RPMI8226 (cell line): ENCODE measurements at regions not wholly inside any gene's neighbourhood (a gene's known extent, or its start where the extent isn't known, plus 50 kb on each side); places are given as distances from the start of the nearest gene placed in this dataset.
A peak's percentile ranks its signal among the peaks of the same experiment; 100 is the strongest.

ENCODE experiments used
- DNase-seq: peaks from one replicate; pipeline ENCODE4 v3.0.0-alpha.2; 2015

GRCh38 chr3:127369356-127369935, 81.6 kb upstream of the PRR20G start:
- no peak for DNase-seq

GRCh38 chr3:127368186-127369032, 80.6 kb upstream of the PRR20G start:
- DNase-seq: no peak

- DNase-seq: no peak
Measured at GRCh38 chr3:127367593-127367992, 79.7 kb upstream of the PRR20G start.

GRCh38 chr3:127366383-127366782, 78.5 kb upstream of the PRR20G start:
- DNase-seq: no peak

- DNase-seq: no peak
Measured at GRCh38 chr3:127365163-127365798, 77.4 kb upstream of the PRR20G start.

GRCh38 chr3:127363891-127364290, 76.0 kb upstream of the PRR20G start:
- no peak for DNase-seq

GRCh38 chr3:127363171-127363570, 75.3 kb upstream of the PRR20G start:
- peak; percentile 16 for DNase-seq

GRCh38 chr3:127360647-127361046, 72.8 kb upstream of the PRR20G start:
- no peak for DNase-seq

GRCh38 chr3:127358641-127359040, 70.8 kb upstream of the PRR20G start:
- DNase-seq: no peak

GRCh38 chr3:127356381-127356780, 68.5 kb upstream of the PRR20G start:
- DNase-seq: no peak

- DNase-seq: no peak
Measured at GRCh38 chr3:127354761-127355160, 66.9 kb upstream of the PRR20G start.

- no peak for DNase-seq
Measured at GRCh38 chr3:127352612-127353011, 64.8 kb upstream of the PRR20G start.

- DNase-seq: peak; percentile 49
Measured at GRCh38 chr3:127351775-127352350, 64.0 kb upstream of the PRR20G start.

- DNase-seq: no peak
Measured at GRCh38 chr3:127351321-127351720, 63.5 kb upstream of the PRR20G start.

- DNase-seq: no peak
Measured at GRCh38 chr3:127350172-127351050, 62.6 kb upstream of the PRR20G start.

- DNase-seq: no peak
Measured at GRCh38 chr3:127349501-127350171, 61.8 kb upstream of the PRR20G start.

GRCh38 chr3:127342735-127343134, 54.9 kb upstream of the PRR20G start:
- DNase-seq: no peak

GRCh38 chr3:127339928-127340861, 52.3 kb upstream of the PRR20G start:
- peak; percentile 25 for DNase-seq

- no peak for DNase-seq
Measured at GRCh38 chr3:127339016-127339415, 51.2 kb upstream of the PRR20G start.

- DNase-seq: no peak
Measured at GRCh38 chr3:127337911-127338531, 50.2 kb upstream of the PRR20G start.
